Endodermal cell (in vitro differentiated cells): ENCODE measurements at regions not wholly inside any gene's neighbourhood (a gene's known extent, or its start where the extent isn't known, plus 50 kb on each side); places are given as distances from the start of the nearest gene placed in this dataset.
"Not testable (repeated sequence)": the region's sequence is repeated elsewhere in the genome, so short reads cannot be mapped to it uniquely, and the experiment has no call there.

Experiments
- DNase-seq: peaks from one replicate; pipeline ENCODE4 v3.0.0-alpha.2; 2017
- H3K27ac ChIP-seq: 2 replicates; pipeline ENCODE4 v1.5.1; 2013; ENCODE audit warnings: mild to moderate bottlenecking, low read depth, low read length, moderate library complexity
- H3K27me3 ChIP-seq: 2 replicates; pipeline ENCODE4 v1.6.1; 2013; ENCODE audit warnings: mild to moderate bottlenecking, low read length, moderate library complexity; ENCODE audit not compliant: insufficient read depth, control insufficient read depth, poor library complexity, severe bottlenecking
- H3K36me3 ChIP-seq: 2 replicates; pipeline ENCODE4 v1.7.0; 2013; ENCODE audit warnings: mild to moderate bottlenecking, low read length, moderate library complexity; ENCODE audit not compliant: control insufficient read depth, insufficient read depth
- H3K4me1 ChIP-seq: one replicate; pipeline ENCODE4 v1.7.0; 2013; ENCODE audit warnings: low read length; ENCODE audit not compliant: control insufficient read depth, insufficient read depth
- H3K4me3 ChIP-seq: 2 replicates; pipeline ENCODE4 v1.5.1; 2013; ENCODE audit warnings: mild to moderate bottlenecking, low read length, moderate library complexity
- H3K9ac ChIP-seq: 2 replicates; pipeline ENCODE4 v1.6.1; 2013; ENCODE audit warnings: mild to moderate bottlenecking, low read length, moderate library complexity; ENCODE audit not compliant: poor library complexity, severe bottlenecking; ENCODE audit errors: extremely low read depth
- H3K9me3 ChIP-seq: 2 replicates; pipeline ENCODE4 v1.6.1; 2013; ENCODE audit warnings: mild to moderate bottlenecking, low read length, moderate library complexity; ENCODE audit not compliant: control insufficient read depth
- H3K27ac Mint-ChIP-seq: 2 replicates; pipeline ENCODE4 v1.8.0; 2020; ENCODE audit warnings: mixed read lengths
- H3K27me3 Mint-ChIP-seq: 2 replicates; pipeline ENCODE4 v1.8.0; 2021; ENCODE audit warnings: mild to moderate bottlenecking, mixed read lengths; ENCODE audit not compliant: insufficient read depth
- H3K36me3 Mint-ChIP-seq: 2 replicates; pipeline ENCODE4 v1.8.0; 2020; ENCODE audit warnings: low read depth, mixed read lengths
- H3K4me1 Mint-ChIP-seq: 2 replicates; pipeline ENCODE4 v1.8.0; 2020; ENCODE audit warnings: mixed read lengths
- H3K4me3 Mint-ChIP-seq: 2 replicates; pipeline ENCODE4 v1.8.0; 2020; ENCODE audit warnings: mild to moderate bottlenecking, moderate library complexity, mixed read lengths
- H3K9me3 Mint-ChIP-seq: 2 replicates; pipeline ENCODE4 v1.8.0; 2020; ENCODE audit warnings: mild to moderate bottlenecking, mixed read lengths
- CTCF ChIP-seq: fragments of 200-600 bp; sonication (generic); conservative IDR thresholded peaks from 2 replicates; pipeline ENCODE4 v1.5.0; 2021; ENCODE audit warnings: antibody characterized with exemption, mild to moderate bottlenecking
- WGBS, 2 experiments: methylation state at CpG; one replicate each; pipeline versions ENCODE4 v1.1.5 to v1.1.7; 2013; ENCODE audit warnings: missing lambda C conversion rate in 2 of 2, mixed read lengths in 1 of 2; ENCODE audit not compliant: insufficient coverage in 1 of 2, insufficient read length in 1 of 2; 5-methylcytosine and 5-hydroxymethylcytosine counted together

GRCh38 chr2:154580767-154581166 is 117.7 kb upstream of the KCNJ3 start:
- Histone ChIP-seq H3K36me3 (no peaks in the 10 kb centered on the region), H3K27ac (no peak overlapping the region), H3K9ac (no peak overlapping the region), H3K4me1 (peaks cover 28% of the 10 kb centered on the region), H3K9me3 (no peaks in the 10 kb centered on the region), H3K27me3 (no peaks in the 10 kb centered on the region), H3K4me3 (peak overlapping the region; percentile 50)
- peaks cover 9% of the 10 kb centered on the region for H3K36me3 Mint-ChIP-seq
- peak overlapping the region; percentile 90 for H3K27ac Mint-ChIP-seq
- DNase-seq, result no peak
- no peaks in the 10 kb centered on the region for H3K27me3 Mint-ChIP-seq
- no peak for TF ChIP-seq CTCF
- H3K4me1 Mint-ChIP-seq, result peaks cover 48% of the 10 kb centered on the region
- no peak overlapping the region for H3K4me3 Mint-ChIP-seq
- WGBS, 2 experiments, result 81% methylated on average over 3 of the region's 3 CpGs
- H3K9me3 Mint-ChIP-seq, result peaks cover 10% of the 10 kb centered on the region

- Mint-ChIP-seq H3K4me1 (peaks cover 48% of the 10 kb centered on the region), H3K4me3 (peak overlapping the region; percentile 13), H3K27ac (peak overlapping the region; percentile 92)
- peaks cover 28% of the 10 kb centered on the region for H3K4me1 ChIP-seq
- H3K27me3 ChIP-seq, H3K9me3 Mint-ChIP-seq, H3K27ac ChIP-seq, H3K36me3 Mint-ChIP-seq, H3K27me3 Mint-ChIP-seq, H3K9me3 ChIP-seq, H3K4me3 ChIP-seq, H3K9ac ChIP-seq, H3K36me3 ChIP-seq: not testable (repeated sequence)
- DNase-seq, result peak; percentile 81
- 20 to 39% methylated on average over 1 to 6 of the region's 6 CpGs for WGBS, 2 experiments
Observed at GRCh38 chr2:154582694-154583093, 115.8 kb upstream of the KCNJ3 start.

- H3K27me3 Mint-ChIP-seq, H3K9ac ChIP-seq, H3K4me3 Mint-ChIP-seq, H3K4me3 ChIP-seq, H3K36me3 ChIP-seq, H3K27ac ChIP-seq, H3K27me3 ChIP-seq, DNase-seq, H3K36me3 Mint-ChIP-seq, H3K9me3 ChIP-seq, H3K9me3 Mint-ChIP-seq: not testable (repeated sequence)
- 94 to 100% methylated on average over 1 to 8 of the region's 8 CpGs for WGBS, 2 experiments
- H3K4me1 ChIP-seq, result peaks cover 26% of the 10 kb centered on the region
- peak overlapping the region; percentile 92 for H3K27ac Mint-ChIP-seq
- H3K4me1 Mint-ChIP-seq, result peaks cover 50% of the 10 kb centered on the region
Observed at GRCh38 chr2:154583274-154583673, 115.2 kb upstream of the KCNJ3 start.

- H3K36me3 ChIP-seq, result no peaks in the 10 kb centered on the region
- H3K9me3 Mint-ChIP-seq, result no peaks in the 10 kb centered on the region
- H3K4me3 ChIP-seq, result no peak overlapping the region
- H3K4me3 Mint-ChIP-seq, result no peak overlapping the region
- no peaks in the 10 kb centered on the region for H3K27me3 Mint-ChIP-seq
- peaks cover 35% of the 10 kb centered on the region for H3K4me1 Mint-ChIP-seq
- H3K4me1 ChIP-seq, result peaks cover 11% of the 10 kb centered on the region
- no peak overlapping the region for H3K27ac ChIP-seq
- no peaks in the 10 kb centered on the region for H3K36me3 Mint-ChIP-seq
- H3K9me3 ChIP-seq, result no peaks in the 10 kb centered on the region
- DNase-seq, result no peak
- H3K27ac Mint-ChIP-seq, result no peak overlapping the region
- WGBS, 2 experiments, result 82 to 100% methylated on average over 1 of the region's 1 CpG
- H3K9ac ChIP-seq, result no peak overlapping the region
- no peak for TF ChIP-seq CTCF
- H3K27me3 ChIP-seq, result no peaks in the 10 kb centered on the region
Observed at GRCh38 chr2:154587739-154588138, 110.8 kb upstream of the KCNJ3 start.
